ENCODE measurements at regions not wholly inside any gene's neighbourhood (a gene's known extent, or its start where the extent isn't known, plus 50 kb on each side); places are given as distances from the start of the nearest gene placed in this dataset.
"Not testable (repeated sequence)": the region's sequence is repeated elsewhere in the genome, so short reads cannot be mapped to it uniquely, and the experiment has no call there.

DNA sequence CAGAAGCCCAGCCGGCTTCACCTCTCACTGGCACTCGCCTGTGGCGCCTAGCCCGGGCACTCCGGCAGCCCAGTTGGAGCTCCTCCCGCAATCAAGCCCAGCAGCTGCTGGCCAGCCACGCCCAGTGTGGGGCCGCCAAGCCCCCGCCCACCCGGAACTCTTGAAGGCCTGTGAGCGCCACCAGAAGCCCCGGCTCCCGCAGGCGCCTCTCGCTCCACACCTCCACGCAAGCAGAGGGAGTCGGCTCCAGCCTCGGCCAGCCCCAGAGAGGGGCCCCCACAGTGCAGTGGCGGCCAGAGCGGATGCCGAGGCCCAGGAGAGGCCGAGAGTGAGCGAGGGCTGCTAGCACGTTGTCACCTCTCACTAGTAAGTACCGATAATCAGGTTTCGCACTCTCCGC is 240.7 kb downstream of the TFEC start:
- Histone ChIP-seq H3K9ac (ENCODE audit: low read length) (no peak overlapping the region), H3K4me2 (replicated peaks; ENCODE audit: low read depth, low read length, poor library complexity, severe bottlenecking) (no peak overlapping the region), H4K20me1 (ENCODE audit: control insufficient read depth, insufficient read depth, low read length, poor library complexity, severe bottlenecking) (no peaks in the 10 kb centered on the region), H3K4me3 (ENCODE audit: control extremely low read depth in 1 of 5, extremely low read depth in 1 of 5, insufficient read depth in 1 of 5, low read depth in 2 of 5, low read length in 4 of 5) (no peak overlapping the region), H3K4me1 (ENCODE audit: control insufficient read depth in 2 of 2, insufficient read depth in 2 of 2, low read length in 2 of 2) (no peaks in the 10 kb centered on the region), H3K27ac (ENCODE audit: low read length in 2 of 2) (no peak overlapping the region), H2AFZ (ENCODE audit: insufficient read depth, low read depth, low read length, poor library complexity, severe bottlenecking) (no peak overlapping the region), H3K36me3 (replicated peaks in 1 of 2; ENCODE audit: control extremely low read depth in 1 of 2, control insufficient read depth in 1 of 2, extremely low read depth in 1 of 2, insufficient read depth in 2 of 2, low read length in 1 of 2) (no peaks in the 10 kb centered on the region), H3K9me3 (ENCODE audit: control extremely low read depth in 1 of 3, control insufficient read depth in 2 of 3, insufficient read depth in 1 of 3, low read length in 2 of 3) (peaks cover 0 to 10% (median 0%) of the 10 kb centered on the region in 3 donors), H3K27me3 (replicated peaks in 1 of 4; ENCODE audit: control extremely low read depth in 1 of 4, control insufficient read depth in 3 of 4, insufficient read depth in 4 of 4, low read length in 3 of 4) (no peaks in the 10 kb centered on the region), H3K79me2 (ENCODE audit: control insufficient read depth, insufficient read depth, low read length) (no peaks in the 10 kb centered on the region)
- ChIA-PET POLR2A (no interaction called here), CTCF (no interaction called here)
- DNase-seq, result no peak
- no peak overlapping the region for H3K4me3 Mint-ChIP-seq
- TF ChIP-seq EZH2 (IDR thresholded peaks at IDR 0.05; ENCODE audit: borderline replicate concordance, insufficient read depth, low read depth, low read length, poor library complexity, severe bottlenecking), result no peak
- TF ChIP-seq, protein P1, sequence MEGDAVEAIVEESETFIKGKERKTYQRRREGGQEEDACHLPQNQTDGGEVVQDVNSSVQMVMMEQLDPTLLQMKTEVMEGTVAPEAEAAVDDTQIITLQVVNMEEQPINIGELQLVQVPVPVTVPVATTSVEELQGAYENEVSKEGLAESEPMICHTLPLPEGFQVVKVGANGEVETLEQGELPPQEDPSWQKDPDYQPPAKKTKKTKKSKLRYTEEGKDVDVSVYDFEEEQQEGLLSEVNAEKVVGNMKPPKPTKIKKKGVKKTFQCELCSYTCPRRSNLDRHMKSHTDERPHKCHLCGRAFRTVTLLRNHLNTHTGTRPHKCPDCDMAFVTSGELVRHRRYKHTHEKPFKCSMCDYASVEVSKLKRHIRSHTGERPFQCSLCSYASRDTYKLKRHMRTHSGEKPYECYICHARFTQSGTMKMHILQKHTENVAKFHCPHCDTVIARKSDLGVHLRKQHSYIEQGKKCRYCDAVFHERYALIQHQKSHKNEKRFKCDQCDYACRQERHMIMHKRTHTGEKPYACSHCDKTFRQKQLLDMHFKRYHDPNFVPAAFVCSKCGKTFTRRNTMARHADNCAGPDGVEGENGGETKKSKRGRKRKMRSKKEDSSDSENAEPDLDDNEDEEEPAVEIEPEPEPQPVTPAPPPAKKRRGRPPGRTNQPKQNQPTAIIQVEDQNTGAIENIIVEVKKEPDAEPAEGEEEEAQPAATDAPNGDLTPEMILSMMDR (IDR thresholded peaks at IDR 0.05), result no peak
- no peak for ATAC-seq (ENCODE audit: low read depth)
- intact Hi-C loops (cut with micrococcal nuclease), result no loop called here
- H3K27me3 Mint-ChIP-seq, result no peaks in the 10 kb centered on the region
- no peaks in the 10 kb centered on the region for H3K9me3 Mint-ChIP-seq (ENCODE audit: insufficient read depth)
- no peaks in the 10 kb centered on the region for H3K4me1 Mint-ChIP-seq
- WGBS (ENCODE audit: insufficient coverage), result 94% methylated on average over 20 of the region's 27 CpGs
- H3K27ac Mint-ChIP-seq, result no peak overlapping the region

GRCh38 chr7:115789473-115789872 is 241.1 kb downstream of the TFEC start:
- ATAC-seq (ENCODE audit: low read depth); POLR2A ChIA-PET: not testable (repeated sequence)

More at GRCh38 chr7:115789473-115789872, 241.1 kb downstream of the TFEC start:
- H3K36me3 ChIP-seq (replicated peaks in 1 of 2; ENCODE audit: control extremely low read depth in 1 of 2, control insufficient read depth in 1 of 2, extremely low read depth in 1 of 2, insufficient read depth in 2 of 2, low read length in 1 of 2); H3K4me2 ChIP-seq (replicated peaks; ENCODE audit: low read depth, low read length, poor library complexity, severe bottlenecking); H3K9me3 Mint-ChIP-seq (ENCODE audit: insufficient read depth); DNase-seq; H3K79me2 ChIP-seq (ENCODE audit: control insufficient read depth, insufficient read depth, low read length); H3K27ac Mint-ChIP-seq; H4K20me1 ChIP-seq (ENCODE audit: control insufficient read depth, insufficient read depth, low read length, poor library complexity, severe bottlenecking); H3K9ac ChIP-seq (ENCODE audit: low read length); CTCF ChIA-PET; intact Hi-C loops (cut with micrococcal nuclease); H3K4me1 Mint-ChIP-seq; H3K27ac ChIP-seq (ENCODE audit: low read length in 2 of 2); H3K9me3 ChIP-seq (ENCODE audit: control extremely low read depth in 1 of 3, control insufficient read depth in 2 of 3, insufficient read depth in 1 of 3, low read length in 2 of 3); H3K4me1 ChIP-seq (ENCODE audit: control insufficient read depth in 2 of 2, insufficient read depth in 2 of 2, low read length in 2 of 2); H2AFZ ChIP-seq (ENCODE audit: insufficient read depth, low read depth, low read length, poor library complexity, severe bottlenecking); H3K4me3 ChIP-seq (ENCODE audit: control extremely low read depth in 1 of 5, extremely low read depth in 1 of 5, insufficient read depth in 1 of 5, low read depth in 2 of 5, low read length in 4 of 5); H3K4me3 Mint-ChIP-seq; H3K27me3 ChIP-seq (replicated peaks in 1 of 4; ENCODE audit: control extremely low read depth in 1 of 4, control insufficient read depth in 3 of 4, insufficient read depth in 4 of 4, low read length in 3 of 4); H3K27me3 Mint-ChIP-seq: not testable (repeated sequence)
- 60% methylated on average over 1 of the region's 3 CpGs for WGBS (ENCODE audit: insufficient coverage)
